ENCODE measurements at regions not wholly inside any gene's neighbourhood (a gene's known extent, or its start where the extent isn't known, plus 50 kb on each side); places are given as distances from the start of the nearest gene placed in this dataset.

DNA sequence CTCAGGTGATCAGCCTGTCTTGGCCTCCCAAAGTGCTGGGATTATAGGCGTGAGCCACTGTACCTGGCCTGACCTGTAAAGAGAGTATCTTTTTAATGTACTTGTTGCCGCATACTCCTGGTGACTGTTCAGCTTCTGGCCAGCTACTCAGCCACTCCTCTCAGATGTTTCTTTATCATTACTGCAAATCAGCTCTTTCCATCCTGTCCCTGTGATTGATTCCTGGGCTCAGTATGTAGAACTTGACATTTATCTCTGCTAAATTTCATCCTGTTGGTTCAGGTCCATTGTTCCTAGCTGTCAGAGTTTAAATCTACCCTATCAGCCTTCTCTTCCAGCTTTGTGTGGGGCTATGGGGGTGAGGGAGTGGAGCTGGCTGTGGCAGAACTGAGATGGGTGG, 211.5 kb upstream of the ASIC2 start:
- Histone ChIP-seq H3K4me3 (no peak overlapping the region), H3K36me3 (ENCODE audit: low read depth) (no peaks in the 10 kb centered on the region), H3K4me1 (ENCODE audit: low read depth) (no peaks in the 10 kb centered on the region), H3K9me3 (no peaks in the 10 kb centered on the region)
- intact Hi-C loops (cut with DNase I, micrococcal nuclease): no loop called here
- no peak for ATAC-seq
- no peak for DNase-seq
- TF ChIP-seq, protein P1, sequence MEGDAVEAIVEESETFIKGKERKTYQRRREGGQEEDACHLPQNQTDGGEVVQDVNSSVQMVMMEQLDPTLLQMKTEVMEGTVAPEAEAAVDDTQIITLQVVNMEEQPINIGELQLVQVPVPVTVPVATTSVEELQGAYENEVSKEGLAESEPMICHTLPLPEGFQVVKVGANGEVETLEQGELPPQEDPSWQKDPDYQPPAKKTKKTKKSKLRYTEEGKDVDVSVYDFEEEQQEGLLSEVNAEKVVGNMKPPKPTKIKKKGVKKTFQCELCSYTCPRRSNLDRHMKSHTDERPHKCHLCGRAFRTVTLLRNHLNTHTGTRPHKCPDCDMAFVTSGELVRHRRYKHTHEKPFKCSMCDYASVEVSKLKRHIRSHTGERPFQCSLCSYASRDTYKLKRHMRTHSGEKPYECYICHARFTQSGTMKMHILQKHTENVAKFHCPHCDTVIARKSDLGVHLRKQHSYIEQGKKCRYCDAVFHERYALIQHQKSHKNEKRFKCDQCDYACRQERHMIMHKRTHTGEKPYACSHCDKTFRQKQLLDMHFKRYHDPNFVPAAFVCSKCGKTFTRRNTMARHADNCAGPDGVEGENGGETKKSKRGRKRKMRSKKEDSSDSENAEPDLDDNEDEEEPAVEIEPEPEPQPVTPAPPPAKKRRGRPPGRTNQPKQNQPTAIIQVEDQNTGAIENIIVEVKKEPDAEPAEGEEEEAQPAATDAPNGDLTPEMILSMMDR (IDR thresholded peaks at IDR 0.05): no peak

DNA sequence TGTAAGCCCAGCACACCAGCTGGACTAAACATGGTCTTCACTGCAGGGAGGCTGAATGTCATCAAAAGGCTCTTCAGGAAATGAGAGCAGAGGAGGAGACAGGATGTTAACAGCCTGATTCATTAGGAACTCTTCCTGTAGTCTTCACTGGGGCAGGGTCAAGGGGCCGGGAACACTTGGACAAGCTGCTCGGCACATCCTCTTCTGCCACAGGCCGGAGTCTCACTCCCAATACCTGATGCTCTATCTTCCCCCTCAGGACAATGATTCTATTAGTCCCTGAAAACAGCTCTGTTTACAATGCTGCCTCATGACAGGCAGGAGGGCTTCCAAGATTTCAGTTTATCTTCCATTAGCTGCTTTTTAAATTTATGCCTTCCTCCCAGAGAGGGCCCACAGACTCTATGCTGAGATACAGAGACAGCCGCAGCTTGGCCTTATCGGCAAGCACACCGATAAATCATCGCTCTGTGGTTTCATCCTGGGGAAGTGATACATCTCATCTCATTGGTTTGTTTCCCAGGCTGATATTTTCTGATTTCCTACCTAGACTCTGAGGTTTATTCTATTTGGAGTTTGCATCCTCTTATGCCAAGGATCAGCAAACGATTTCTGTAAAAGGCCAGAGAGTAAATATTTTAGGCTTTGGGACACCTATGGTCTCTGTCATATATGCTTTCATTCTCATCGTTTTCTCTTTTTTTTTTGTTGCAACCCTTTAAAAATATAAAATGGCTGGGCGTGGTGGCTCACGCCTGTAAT, 214.0 kb upstream of the ASIC2 start:
- H3K4me1 ChIP-seq (ENCODE audit: low read depth): no peaks in the 10 kb centered on the region
- DNase-seq: no peak
- no peak overlapping the region for H3K4me3 ChIP-seq
- no peaks in the 10 kb centered on the region for H3K36me3 ChIP-seq (ENCODE audit: low read depth)
- intact Hi-C loops (cut with DNase I, micrococcal nuclease): no loop called here
- TF ChIP-seq, protein P1 (IDR thresholded peaks at IDR 0.05): no peak
- no peak for ATAC-seq
- H3K9me3 ChIP-seq: no peaks in the 10 kb centered on the region

DNA sequence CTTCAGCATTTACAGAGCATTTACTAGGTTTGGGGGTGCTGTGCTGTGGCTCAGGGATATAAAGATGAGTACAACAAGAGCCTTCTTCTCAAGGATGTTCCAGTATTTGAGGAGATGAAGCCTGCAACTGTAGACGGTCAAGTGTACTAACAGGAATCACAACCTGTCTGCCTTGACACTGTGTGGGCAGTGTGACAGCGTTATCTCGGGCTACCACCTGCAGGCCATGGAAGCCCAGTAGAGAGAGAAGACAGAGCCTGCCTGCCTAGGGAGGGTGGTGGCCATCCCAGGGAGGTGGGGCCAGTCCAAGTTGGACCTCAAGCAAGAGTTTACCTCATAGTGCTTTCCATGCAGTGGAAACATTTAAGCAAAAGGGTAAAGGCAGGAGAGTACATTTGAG, 215.1 kb upstream of the ASIC2 start:
- no peak overlapping the region for H3K4me3 ChIP-seq
- H3K9me3 ChIP-seq: no peaks in the 10 kb centered on the region
- ATAC-seq (no peak), DNase-seq (no peak)
- no peaks in the 10 kb centered on the region for H3K36me3 ChIP-seq (ENCODE audit: low read depth)
- TF ChIP-seq, protein P1 (IDR thresholded peaks at IDR 0.05): no peak
- H3K4me1 ChIP-seq (ENCODE audit: low read depth): no peaks in the 10 kb centered on the region
- intact Hi-C loops (cut with DNase I, micrococcal nuclease): no loop called here

DNA sequence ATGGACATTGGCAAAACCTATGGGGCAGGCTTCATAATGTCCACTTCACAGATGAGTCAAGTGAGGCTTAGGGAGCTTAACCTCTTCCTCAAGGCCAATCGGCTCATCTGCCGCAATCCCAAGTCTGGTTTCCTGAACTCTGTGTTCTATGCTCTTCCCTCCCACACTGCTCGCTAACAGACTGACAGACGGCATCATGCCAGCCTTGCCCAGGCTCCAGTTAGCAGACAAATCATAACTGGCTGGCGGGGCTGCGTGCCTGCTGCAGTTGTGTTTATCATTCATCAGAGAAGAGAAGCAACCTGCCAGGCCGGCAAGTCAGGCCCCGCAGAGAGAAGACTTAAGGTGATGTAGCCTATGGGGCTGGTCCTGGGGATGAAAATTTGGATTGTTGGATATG, 216.2 kb upstream of the ASIC2 start:
- Histone ChIP-seq H3K4me3 (no peak overlapping the region), H3K9me3 (no peaks in the 10 kb centered on the region), H3K36me3 (ENCODE audit: low read depth) (no peaks in the 10 kb centered on the region), H3K4me1 (ENCODE audit: low read depth) (no peaks in the 10 kb centered on the region)
- no peak for ATAC-seq
- TF ChIP-seq, protein P1 (IDR thresholded peaks at IDR 0.05): no peak
- no peak for DNase-seq
- intact Hi-C loops (cut with DNase I, micrococcal nuclease): no loop called here

- intact Hi-C loops (cut with DNase I, micrococcal nuclease): no loop called here
- DNase-seq (no peak), ATAC-seq (no peak)
- Histone ChIP-seq H3K4me1 (ENCODE audit: low read depth) (no peaks in the 10 kb centered on the region), H3K9me3 (no peaks in the 10 kb centered on the region), H3K36me3 (ENCODE audit: low read depth) (no peaks in the 10 kb centered on the region), H3K4me3 (no peak overlapping the region)
- TF ChIP-seq, protein P1 (IDR thresholded peaks at IDR 0.05): no peak
These were observed 218.6 kb upstream of the ASIC2 start for GRCh38 chr17:33511670-33512069.

GRCh38 chr17:33512113-33512512, 219.0 kb upstream of the ASIC2 start:
- no peak for ATAC-seq

More at GRCh38 chr17:33512113-33512512, 219.0 kb upstream of the ASIC2 start:
- TF ChIP-seq, protein P1 (IDR thresholded peaks at IDR 0.05): no peak
- intact Hi-C loops (cut with DNase I, micrococcal nuclease): no loop called here
- Histone ChIP-seq H3K36me3 (ENCODE audit: low read depth) (no peaks in the 10 kb centered on the region), H3K4me1 (ENCODE audit: low read depth) (no peaks in the 10 kb centered on the region), H3K4me3 (no peak overlapping the region), H3K9me3 (no peaks in the 10 kb centered on the region)
- DNase-seq: no peak
